HEK293 (cell line): ENCODE measurements at regions not wholly inside any gene's neighbourhood (a gene's known extent, or its start where the extent isn't known, plus 50 kb on each side); places are given as distances from the start of the nearest gene placed in this dataset.

Experiments used
- CTCF ChIA-PET: fragments of 350-600 bp; formaldehyde crosslinking; extraction: SDS; loops from one replicate; lab custom pipeline; 2021; ENCODE audit warnings: antibody characterized with exemption; lab: Yijun Ruan, JAX
- POLR2A ChIA-PET: fragments of 300-600 bp; formaldehyde crosslinking; extraction: SDS; loops from one replicate; lab custom pipeline; 2020; ENCODE audit warnings: antibody characterized with exemption, inconsistent platforms; lab: Yijun Ruan, JAX
- H3K27ac ChIP-seq: fragments of 200-500 bp; sonication (Bioruptor generic); 2 replicates; pipeline ENCODE4 v1.5.1; 2014; ENCODE audit warnings: low read depth, low read length, control low read depth, inconsistent platforms; ENCODE audit errors: extremely low read depth
- H3K36me3 ChIP-seq, 2 experiments: fragments of 200-500 bp in 1 of 2; sonication (Bioruptor generic) in 1 of 2; 1 replicate in 1 of 2; 2 replicates in 1 of 2; pipeline ENCODE4 v1.5.1; 2014 to 2017; ENCODE audit warnings: inconsistent platforms in 2 of 2, low read length in 2 of 2; ENCODE audit not compliant: control insufficient read depth in 2 of 2, insufficient read depth in 1 of 2
- H3K4me1 ChIP-seq: fragments of 200-500 bp; sonication (Bioruptor generic); 2 replicates; pipeline ENCODE4 v1.5.1; 2014; ENCODE audit warnings: mild to moderate bottlenecking, low read length, inconsistent platforms; ENCODE audit not compliant: control insufficient read depth, insufficient read depth
- H3K4me3 ChIP-seq: 2 replicates; pipeline ENCODE4 v1.5.1; 2011; ENCODE audit warnings: low read depth, mild to moderate bottlenecking, control low read depth, low read length, moderate library complexity
- H3K9me3 ChIP-seq: fragments of 200-500 bp; sonication (Bioruptor generic); 2 replicates; pipeline ENCODE4 v1.5.1; 2014; ENCODE audit warnings: low read depth, low read length, inconsistent platforms; ENCODE audit not compliant: control insufficient read depth, insufficient read depth
- GLI2 ChIP-seq: fragments of 450-650 bp; formaldehyde crosslinking; IDR thresholded peaks from 2 replicates; pipeline ENCODE4; 2017; ENCODE audit warnings: missing biosample characterization, missing genetic modification characterization, low read depth, borderline replicate concordance
- GLI4 ChIP-seq: fragments of 450-650 bp; formaldehyde crosslinking; IDR thresholded peaks from 2 replicates; pipeline ENCODE4 v1.5.1; 2016; ENCODE audit warnings: missing biosample characterization, missing genetic modification characterization
- OSR2 ChIP-seq: fragments of 450-650 bp; formaldehyde crosslinking; IDR thresholded peaks from 2 replicates; pipeline ENCODE4 v1.5.1; 2016; ENCODE audit warnings: missing biosample characterization, missing genetic modification characterization
- SETDB1 ChIP-seq: IDR thresholded peaks from one replicate; pipeline ENCODE4 v1.6.1; 2017; ENCODE audit warnings: mild to moderate bottlenecking, low read length, moderate library complexity, mixed read lengths; ENCODE audit not compliant: insufficient read length
- ZBTB48 ChIP-seq: fragments of 450-650 bp; formaldehyde crosslinking; IDR thresholded peaks from 2 replicates; pipeline ENCODE4 v1.5.1; 2016; ENCODE audit warnings: missing biosample characterization, missing genetic modification characterization
- ZBTB7A ChIP-seq: fragments of 450-650 bp; formaldehyde crosslinking; IDR thresholded peaks from 2 replicates; pipeline ENCODE4 v1.5.1; 2016; ENCODE audit warnings: low read depth, missing biosample characterization, missing genetic modification characterization
- ZNF140 ChIP-seq: fragments of 450-650 bp; formaldehyde crosslinking; IDR thresholded peaks from 2 replicates; pipeline ENCODE4 v1.5.1; 2016; ENCODE audit warnings: missing biosample characterization, missing genetic modification characterization
- ZNF202 ChIP-seq: fragments of 450-650 bp; formaldehyde crosslinking; IDR thresholded peaks from 2 replicates; pipeline ENCODE4 v1.5.1; 2016; ENCODE audit warnings: missing biosample characterization, missing genetic modification characterization, borderline replicate concordance
- ZNF292 ChIP-seq: fragments of 450-650 bp; formaldehyde crosslinking; IDR thresholded peaks from 2 replicates; pipeline ENCODE4 v1.5.1; 2016; ENCODE audit warnings: low read depth, missing biosample characterization, missing genetic modification characterization, borderline replicate concordance
- ZNF398 ChIP-seq: fragments of 450-650 bp; formaldehyde crosslinking; IDR thresholded peaks from 2 replicates; pipeline ENCODE4 v1.5.1; 2017; ENCODE audit warnings: missing biosample characterization, missing genetic modification characterization
- ZNF530 ChIP-seq: fragments of 450-650 bp; formaldehyde crosslinking; IDR thresholded peaks from 2 replicates; pipeline ENCODE4 v1.5.1; 2016; ENCODE audit warnings: low read depth, missing biosample characterization, missing genetic modification characterization
- ZNF544 ChIP-seq: fragments of 450-650 bp; formaldehyde crosslinking; IDR thresholded peaks from 2 replicates; pipeline ENCODE4 v1.5.0; 2017; ENCODE audit warnings: missing biosample characterization, missing genetic modification characterization
- ZNF664 ChIP-seq: fragments of 450-650 bp; formaldehyde crosslinking; IDR thresholded peaks from 2 replicates; pipeline ENCODE4 v1.5.1; 2016; ENCODE audit warnings: missing biosample characterization, missing genetic modification characterization
- ZNF791 ChIP-seq: fragments of 450-650 bp; formaldehyde crosslinking; IDR thresholded peaks from 2 replicates; pipeline ENCODE4 v1.5.1; 2016; ENCODE audit warnings: missing biosample characterization, missing genetic modification characterization
- ZSCAN4 ChIP-seq: fragments of 450-650 bp; formaldehyde crosslinking; IDR thresholded peaks from 2 replicates; pipeline ENCODE4 v1.5.1; 2017; ENCODE audit warnings: missing biosample characterization, missing genetic modification characterization
- ZXDB ChIP-seq: fragments of 450-650 bp; formaldehyde crosslinking; IDR thresholded peaks from 2 replicates; pipeline ENCODE4 v1.5.1; 2016; ENCODE audit warnings: missing biosample characterization, missing genetic modification characterization
- TF ChIP-seq, protein P1 (sequence below): fragments of 450-650 bp; formaldehyde crosslinking; IDR thresholded peaks from 2 replicates; pipeline ENCODE4 v1.5.1; 2016; ENCODE audit warnings: missing biosample characterization, missing genetic modification characterization, borderline replicate concordance
- TF ChIP-seq, protein P2 (sequence below): fragments of 450-650 bp; formaldehyde crosslinking; IDR thresholded peaks from 2 replicates; pipeline ENCODE4 v1.5.1; 2016; ENCODE audit warnings: missing biosample characterization, missing genetic modification characterization
- TF ChIP-seq, protein P3 (sequence below): fragments of 450-650 bp; formaldehyde crosslinking; IDR thresholded peaks from 2 replicates; pipeline ENCODE4 v1.5.1; 2016; ENCODE audit warnings: missing biosample characterization, missing genetic modification characterization
- TF ChIP-seq, protein P4 (sequence below): fragments of 450-650 bp; formaldehyde crosslinking; IDR thresholded peaks from 2 replicates; pipeline ENCODE4 v1.5.1; 2017; ENCODE audit warnings: missing biosample characterization, missing genetic modification characterization

- TF ChIP-seq ZNF140 (no peak), ZNF398 (tag by site-specific recombination) (no peak), OSR2 (tag by site-specific recombination) (no peak), ZNF791 (tag by site-specific recombination) (no peak), ZNF664 (tag by site-specific recombination) (no peak), ZXDB (tag by site-specific recombination) (no peak), ZNF202 (no peak), ZBTB7A (tag by site-specific recombination) (no peak), ZNF530 (tag by site-specific recombination) (no peak), ZNF544 (no peak), GLI2 (tag by site-specific recombination) (no peak), GLI4 (tag by site-specific recombination) (no peak), SETDB1 (no peak), ZSCAN4 (no peak), ZBTB48 (tag by site-specific recombination) (no peak), ZNF292 (tag by site-specific recombination) (no peak)
- TF ChIP-seq, protein P1, sequence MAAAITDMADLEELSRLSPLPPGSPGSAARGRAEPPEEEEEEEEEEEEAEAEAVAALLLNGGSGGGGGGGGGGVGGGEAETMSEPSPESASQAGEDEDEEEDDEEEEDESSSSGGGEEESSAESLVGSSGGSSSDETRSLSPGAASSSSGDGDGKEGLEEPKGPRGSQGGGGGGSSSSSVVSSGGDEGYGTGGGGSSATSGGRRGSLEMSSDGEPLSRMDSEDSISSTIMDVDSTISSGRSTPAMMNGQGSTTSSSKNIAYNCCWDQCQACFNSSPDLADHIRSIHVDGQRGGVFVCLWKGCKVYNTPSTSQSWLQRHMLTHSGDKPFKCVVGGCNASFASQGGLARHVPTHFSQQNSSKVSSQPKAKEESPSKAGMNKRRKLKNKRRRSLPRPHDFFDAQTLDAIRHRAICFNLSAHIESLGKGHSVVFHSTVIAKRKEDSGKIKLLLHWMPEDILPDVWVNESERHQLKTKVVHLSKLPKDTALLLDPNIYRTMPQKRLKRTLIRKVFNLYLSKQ: no peak
- TF ChIP-seq, protein P2, sequence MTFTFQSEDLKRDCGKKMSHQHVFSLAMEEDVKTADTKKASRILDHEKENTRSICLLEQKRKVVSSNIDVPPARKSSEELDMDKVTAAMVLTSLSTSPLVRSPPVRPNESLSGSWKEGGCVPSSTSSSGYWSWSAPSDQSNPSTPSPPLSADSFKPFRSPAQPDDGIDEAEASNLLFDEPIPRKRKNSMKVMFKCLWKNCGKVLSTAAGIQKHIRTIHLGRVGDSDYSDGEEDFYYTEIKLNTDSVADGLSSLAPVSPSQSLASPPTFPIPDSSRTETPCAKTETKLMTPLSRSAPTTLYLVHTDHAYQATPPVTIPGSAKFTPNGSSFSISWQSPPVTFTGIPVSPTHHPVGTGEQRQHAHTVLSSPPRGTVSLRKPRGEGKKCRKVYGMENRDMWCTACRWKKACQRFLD (tag by site-specific recombination): no peak
- TF ChIP-seq, protein P3, sequence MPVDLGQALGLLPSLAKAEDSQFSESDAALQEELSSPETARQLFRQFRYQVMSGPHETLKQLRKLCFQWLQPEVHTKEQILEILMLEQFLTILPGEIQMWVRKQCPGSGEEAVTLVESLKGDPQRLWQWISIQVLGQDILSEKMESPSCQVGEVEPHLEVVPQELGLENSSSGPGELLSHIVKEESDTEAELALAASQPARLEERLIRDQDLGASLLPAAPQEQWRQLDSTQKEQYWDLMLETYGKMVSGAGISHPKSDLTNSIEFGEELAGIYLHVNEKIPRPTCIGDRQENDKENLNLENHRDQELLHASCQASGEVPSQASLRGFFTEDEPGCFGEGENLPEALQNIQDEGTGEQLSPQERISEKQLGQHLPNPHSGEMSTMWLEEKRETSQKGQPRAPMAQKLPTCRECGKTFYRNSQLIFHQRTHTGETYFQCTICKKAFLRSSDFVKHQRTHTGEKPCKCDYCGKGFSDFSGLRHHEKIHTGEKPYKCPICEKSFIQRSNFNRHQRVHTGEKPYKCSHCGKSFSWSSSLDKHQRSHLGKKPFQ (tag by site-specific recombination): no peak
- TF ChIP-seq, protein P4, sequence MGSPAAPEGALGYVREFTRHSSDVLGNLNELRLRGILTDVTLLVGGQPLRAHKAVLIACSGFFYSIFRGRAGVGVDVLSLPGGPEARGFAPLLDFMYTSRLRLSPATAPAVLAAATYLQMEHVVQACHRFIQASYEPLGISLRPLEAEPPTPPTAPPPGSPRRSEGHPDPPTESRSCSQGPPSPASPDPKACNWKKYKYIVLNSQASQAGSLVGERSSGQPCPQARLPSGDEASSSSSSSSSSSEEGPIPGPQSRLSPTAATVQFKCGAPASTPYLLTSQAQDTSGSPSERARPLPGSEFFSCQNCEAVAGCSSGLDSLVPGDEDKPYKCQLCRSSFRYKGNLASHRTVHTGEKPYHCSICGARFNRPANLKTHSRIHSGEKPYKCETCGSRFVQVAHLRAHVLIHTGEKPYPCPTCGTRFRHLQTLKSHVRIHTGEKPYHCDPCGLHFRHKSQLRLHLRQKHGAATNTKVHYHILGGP (tag by site-specific recombination): no peak
- TF ChIP-seq, all 188 proteins: peak for 0
- Histone ChIP-seq H3K4me1 (no peaks in the 10 kb centered on the region), H3K27ac (no peak overlapping the region), H3K4me3 (no peak overlapping the region), H3K36me3 (no peaks in the 10 kb centered on the region), H3K9me3 (no peaks in the 10 kb centered on the region)
- POLR2A ChIA-PET: no interaction called here
- CTCF ChIA-PET: no interaction called here
Observed at GRCh38 chr11:109229682-109230081, 192.3 kb upstream of the C11orf87 start.
